ENCODE measurements at regions not wholly inside any gene's neighbourhood (a gene's known extent, or its start where the extent isn't known, plus 50 kb on each side); places are given as distances from the start of the nearest gene placed in this dataset.

DNA sequence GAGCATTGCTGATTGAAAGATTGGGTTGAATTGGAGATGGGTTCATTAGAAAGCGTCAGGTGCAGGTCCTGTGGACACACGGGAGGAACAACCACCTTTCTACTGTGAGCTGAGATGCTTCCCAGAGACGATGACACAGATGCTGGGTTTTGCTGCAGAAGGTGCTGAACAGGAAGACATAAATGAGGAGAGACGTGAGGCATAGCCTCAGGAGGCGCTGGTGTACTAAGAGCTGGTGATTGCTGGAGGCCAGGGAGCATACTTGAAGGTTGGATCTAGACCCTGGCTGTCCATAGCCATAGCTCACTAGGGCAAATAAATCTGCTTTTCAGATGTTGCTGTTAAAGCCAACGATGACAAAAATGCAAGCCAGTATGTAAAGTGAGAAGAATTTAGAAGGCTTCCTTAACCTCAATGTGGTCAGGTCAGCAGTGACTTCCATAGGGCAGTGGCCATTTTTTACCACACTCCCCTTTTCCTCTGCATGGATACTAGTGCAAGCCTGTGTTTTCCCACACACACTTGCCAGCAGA is 153.7 kb downstream of the SOX11 start:
- no peak for DNase-seq

DNA sequence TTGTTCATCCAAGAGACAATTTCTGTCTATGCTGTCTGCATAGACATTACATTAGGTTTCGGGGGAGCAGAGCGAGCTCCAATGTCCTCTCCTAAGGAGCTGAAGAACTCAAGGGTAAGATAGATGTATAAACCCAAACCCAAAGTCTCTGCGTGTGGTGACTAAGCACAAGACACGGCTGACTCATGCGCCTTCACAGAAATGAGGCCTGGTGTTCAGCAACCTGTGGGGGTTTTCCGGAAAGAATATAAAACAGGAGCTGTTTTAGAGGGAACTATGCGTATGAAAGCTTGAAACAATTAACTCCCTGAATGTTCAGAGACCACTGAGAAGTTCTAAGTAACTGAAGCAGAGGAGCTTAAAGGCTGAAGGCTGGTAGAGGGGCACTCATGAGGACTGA is 154.7 kb downstream of the SOX11 start:
- DNase-seq, result no peak

DNA sequence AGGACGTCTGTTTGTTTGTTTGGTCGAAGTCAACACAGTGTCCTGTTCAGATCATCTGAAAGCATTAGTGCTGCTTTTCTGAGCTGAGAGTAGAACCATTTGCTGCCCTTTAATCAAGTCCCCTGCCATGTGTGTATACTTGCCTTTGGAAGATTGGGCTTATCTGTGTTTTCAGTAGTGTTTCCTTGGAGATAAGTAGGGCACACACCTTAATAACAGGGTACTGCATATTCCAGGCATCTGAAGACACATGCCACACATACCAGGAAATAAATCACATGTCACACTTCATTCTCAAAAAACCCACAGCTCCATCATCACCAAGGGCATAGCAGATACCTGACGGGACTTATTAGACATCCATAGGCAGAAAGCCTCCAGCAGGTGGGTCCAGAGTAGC is 157.4 kb downstream of the SOX11 start:
- no peak for DNase-seq

DNA sequence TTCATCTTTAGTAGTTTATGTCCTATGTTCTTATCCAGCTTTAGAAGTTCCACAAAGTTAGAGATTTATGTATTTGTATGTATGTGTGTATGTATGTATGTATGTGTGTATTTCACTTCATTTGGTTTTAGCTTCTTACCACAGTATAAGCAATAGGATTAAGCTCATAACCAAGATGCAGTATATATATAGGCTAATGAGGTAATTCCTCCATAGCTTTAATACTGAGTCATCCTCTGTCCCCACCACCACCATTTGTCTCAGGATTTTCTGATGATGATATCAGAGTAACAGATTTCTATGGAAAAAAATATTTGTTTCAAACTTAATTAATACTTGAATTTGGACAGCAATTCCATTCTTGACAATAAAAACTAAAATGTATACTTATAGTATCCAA is 159.2 kb downstream of the SOX11 start:
- no peak for DNase-seq

DNA sequence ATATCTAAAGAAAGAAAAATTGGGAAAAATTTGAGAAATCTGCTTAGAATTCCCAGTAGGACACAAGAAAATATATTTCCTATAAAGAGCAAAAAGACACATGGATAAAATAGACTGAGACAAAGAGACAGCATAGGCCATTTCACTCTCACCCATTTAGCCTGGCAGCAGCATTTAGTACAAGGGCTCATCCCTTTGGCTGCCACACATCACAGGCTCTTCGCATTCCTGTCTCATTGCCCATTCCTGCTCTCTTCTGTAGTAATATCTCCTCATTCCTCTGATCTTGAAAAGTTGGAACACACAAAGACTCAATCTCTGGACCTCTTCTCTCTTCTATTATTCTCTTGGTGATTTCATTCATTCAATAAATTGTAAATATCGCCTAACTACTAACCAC is 162.6 kb downstream of the SOX11 start:
- no peak for DNase-seq

DNA sequence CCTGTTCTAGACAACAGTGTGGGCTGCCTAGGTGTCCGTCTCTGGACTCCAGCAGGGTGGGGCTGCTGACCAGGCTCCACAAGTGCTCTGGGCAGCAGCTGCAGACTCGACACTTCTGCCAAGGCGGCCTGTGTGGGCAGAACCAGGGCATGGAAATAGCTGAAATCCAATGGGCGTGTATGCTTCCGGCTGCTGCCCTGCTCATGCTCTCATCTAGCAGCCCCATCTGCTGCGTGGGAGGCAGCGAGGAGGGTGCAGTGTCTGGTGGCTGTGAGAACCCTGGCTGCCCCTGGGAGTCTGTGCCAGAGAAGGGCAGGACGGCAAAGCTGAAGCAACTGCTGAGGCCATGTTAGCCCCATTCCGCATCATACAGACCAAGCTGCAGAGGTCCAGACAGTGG is 174.9 kb downstream of the SOX11 start:
- no peak for DNase-seq

DNA sequence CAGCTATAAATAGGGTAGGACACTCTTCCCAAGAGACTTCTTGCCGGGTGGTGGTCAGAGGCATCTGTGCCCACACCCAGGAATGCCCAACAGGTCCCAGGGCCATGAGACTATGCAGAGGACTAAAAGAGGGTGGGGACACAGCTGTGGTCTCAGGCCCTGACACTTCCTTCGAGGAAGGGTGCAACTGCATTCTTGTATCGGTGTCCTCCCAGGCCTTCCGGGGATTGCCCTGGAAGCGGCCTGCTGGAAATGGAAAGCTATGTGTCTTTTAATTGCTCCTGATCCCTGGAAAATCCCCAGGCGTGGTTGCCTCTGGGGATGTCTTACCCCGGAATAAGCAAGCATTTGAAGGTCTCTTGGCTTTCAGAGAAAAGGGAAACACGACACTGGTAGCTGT is 176.7 kb downstream of the SOX11 start:
- no peak for DNase-seq

DNA sequence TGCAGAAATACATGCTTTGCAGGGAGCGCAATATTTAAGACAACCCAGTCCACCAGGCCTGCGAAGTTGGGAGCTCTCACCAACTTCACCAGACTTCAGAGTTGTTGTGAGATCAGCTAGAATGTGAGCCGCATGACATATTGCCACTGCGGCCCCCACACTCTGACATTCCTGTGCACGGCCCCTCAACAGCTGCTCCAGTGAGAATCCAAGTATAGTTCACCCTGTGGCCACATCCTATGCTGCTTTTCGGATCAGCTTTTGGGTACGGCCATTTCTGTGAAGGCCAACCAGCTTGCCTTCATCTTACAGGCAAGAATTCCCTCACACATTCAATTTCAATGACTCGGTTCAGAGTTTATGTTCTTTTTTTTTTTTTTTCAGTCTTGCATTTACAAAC is 177.8 kb downstream of the SOX11 start:
- DNase-seq, result no peak

DNA sequence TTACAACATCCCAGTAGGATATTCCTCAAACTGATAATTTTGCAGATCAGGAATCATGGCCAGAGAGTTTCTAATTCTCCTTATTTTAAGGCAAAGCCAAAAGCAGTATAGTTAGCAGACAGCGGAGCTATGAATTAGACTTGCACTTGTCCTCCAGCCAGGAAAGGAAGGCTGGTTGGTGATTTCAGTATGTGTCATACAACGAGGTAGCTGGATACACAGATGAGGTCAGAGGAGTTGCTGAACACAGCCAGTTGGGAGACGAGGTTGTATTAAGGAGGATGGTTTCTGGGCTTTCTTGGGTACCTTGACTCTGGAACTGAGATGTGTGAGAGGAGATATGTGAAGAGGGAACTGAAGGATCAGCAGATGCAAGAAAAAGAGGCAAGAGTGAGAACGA is 185.2 kb downstream of the SOX11 start:
- no peak for DNase-seq

DNA sequence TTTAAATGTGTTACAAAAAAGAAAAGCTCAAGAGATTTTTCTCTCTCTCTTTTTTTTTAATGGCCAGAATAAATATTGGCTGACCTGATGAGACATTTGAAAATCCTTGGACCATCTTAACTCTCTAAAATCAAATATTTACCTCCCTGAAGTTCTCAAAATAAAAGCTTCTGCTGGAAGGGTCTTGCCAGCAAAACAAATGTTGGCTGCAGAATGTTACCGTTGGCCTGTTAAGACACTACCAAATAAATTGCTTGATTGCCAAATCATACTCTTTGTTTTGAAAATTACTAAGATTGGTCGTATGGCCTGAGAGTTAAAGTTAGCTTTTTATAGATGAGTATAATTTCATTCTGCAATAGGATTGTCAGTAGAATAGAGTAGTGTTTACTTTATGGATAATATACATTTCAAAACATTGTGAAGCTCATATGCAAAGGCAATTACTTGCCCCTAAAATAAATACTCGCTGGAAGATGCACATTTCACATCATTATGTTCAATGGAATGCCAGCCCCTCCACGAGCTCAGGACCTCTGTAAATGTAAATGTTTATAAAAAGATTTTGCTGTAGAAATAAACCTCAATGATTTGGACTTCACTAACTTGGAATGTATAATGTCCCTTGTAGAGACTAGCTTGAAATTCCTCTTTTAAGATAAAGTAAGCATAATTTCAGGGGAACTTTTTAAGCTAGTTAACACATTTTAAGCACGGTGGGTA is 193.4 kb downstream of the SOX11 start:
- DNase-seq, result no peak

DNA sequence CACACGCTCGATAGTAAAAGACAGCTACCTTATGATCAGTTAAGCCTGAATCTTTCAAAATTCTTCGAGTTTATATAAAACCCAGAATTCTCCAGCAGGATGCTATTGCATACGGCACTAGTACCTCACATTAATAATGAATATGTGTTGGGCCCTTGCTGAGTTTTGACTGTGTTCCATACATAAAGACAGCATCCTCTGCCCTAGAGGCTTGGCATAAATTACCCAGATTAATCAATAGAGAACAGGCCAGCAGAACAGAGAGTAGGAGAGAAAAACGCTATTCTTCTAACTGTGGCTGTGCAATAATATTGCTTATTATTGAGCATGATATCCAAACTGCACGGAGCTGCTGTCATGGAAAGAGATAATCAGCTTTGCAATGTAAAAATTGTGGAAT is 194.3 kb downstream of the SOX11 start:
- DNase-seq, result no peak

DNA sequence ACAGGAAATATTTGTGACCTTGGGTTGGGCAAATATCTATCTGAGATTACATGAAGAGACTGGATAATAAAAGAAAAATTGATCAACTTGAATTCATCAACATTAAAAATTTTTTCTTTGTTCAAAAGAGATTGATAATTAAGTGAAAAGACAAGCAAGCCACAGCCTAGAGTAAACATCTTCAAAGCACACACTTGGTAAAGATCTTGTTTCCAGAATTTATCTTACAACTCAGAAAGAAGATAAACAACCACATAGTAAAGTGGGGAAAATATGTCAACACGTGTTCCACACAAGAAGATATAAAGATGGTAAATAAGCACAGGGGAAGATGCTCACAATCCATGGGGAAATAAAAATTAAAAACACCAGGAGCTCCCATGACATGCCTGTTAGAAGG is 195.9 kb downstream of the SOX11 start:
- DNase-seq, result no peak

DNA sequence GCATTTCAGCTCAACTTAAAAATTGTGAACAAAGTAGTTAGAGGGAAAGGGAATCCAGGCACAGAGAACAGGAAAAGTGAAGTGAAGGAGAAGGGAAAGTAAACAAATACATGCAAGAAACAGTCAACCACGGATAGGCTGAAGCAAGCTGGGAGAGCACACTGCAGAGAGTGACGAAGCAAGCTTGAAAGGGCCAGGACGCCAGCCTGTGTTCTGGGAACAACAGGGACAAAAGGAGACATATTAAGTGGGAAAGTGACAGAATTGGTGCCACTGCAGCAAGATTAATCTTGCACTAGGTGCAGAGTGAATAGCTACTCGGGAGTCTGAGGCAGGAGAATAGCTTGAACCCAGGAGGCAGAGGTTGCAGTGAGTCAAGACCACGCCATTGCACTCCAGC is 197.3 kb downstream of the SOX11 start:
- DNase-seq, result no peak

DNA sequence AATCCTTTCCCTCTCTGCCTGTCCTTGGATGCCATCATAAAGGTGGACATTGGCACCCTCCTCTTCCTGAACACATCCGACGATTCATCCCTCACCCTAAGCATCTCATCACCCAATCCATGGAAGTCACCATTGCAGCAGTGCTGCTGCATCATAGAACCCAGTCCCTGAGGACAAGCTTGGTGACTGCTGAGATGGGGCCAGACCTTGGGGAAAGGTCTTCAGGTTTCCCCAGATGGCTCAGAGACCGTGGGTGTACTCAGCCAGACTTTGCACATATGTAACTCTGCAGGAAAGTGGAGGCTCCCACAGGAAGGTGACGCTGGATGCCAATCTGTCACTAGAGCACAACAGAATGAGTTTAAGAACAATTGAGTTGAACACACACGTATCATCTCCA is 202.2 kb downstream of the SOX11 start:
- no peak for DNase-seq

DNA sequence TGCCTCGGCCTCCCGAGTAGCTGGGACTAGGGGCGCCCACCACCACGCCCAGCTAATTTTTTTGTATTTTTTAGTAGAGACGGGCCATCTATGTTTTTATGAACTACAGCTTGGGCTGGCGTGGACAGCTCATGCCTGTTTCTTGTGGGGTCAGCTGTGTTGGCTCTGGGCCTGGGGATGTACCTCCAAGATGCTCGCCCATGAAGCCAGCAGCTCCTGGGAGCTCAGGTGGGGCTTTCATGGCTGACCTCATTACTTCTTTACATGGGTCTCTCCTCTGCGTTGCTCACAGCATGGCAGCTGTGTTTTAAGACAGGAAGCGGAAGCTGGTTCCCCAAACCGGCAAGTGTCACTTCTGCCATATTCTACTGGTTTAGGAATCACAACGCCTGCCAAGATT is 203.1 kb downstream of the SOX11 start:
- DNase-seq, result no peak

DNA sequence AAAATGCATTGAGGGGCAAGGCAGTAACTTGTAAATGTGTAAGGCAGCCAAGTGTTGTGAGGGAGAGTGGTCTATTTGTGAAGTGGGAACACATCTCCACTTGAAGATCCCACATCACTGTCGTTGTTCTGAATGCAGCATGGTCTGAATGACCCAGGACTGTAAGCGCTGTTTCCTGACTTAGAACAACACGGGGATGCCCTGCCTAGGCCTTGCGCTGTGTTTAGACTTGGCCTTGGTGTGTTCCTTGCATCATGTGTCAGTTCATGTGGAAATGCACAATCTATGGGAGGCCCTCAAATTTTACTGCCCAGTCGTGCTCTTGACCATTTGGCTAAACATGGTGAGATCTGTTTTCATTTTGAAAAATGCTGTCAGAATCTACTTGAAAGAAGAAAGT is 205.1 kb downstream of the SOX11 start:
- DNase-seq, result no peak

DNA sequence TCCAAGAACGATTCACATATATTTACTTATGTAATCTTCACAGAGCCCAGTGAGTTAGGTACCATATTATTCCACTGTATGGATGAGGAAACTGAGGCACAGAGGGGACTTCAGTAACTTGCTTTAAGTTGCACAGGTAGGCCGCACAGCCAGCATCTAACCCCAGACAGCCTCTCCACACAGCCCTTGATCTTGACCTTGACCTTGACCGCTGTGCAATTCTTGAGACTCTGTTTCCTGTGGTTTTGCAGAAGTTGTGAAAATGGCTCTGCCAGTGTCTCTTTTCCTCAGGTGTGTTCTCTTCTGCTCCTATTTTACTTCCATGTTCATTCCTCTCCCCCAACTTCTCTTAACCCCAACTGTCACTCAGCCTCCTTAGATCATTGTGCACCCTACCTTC is 206.5 kb downstream of the SOX11 start:
- DNase-seq, result no peak

DNA sequence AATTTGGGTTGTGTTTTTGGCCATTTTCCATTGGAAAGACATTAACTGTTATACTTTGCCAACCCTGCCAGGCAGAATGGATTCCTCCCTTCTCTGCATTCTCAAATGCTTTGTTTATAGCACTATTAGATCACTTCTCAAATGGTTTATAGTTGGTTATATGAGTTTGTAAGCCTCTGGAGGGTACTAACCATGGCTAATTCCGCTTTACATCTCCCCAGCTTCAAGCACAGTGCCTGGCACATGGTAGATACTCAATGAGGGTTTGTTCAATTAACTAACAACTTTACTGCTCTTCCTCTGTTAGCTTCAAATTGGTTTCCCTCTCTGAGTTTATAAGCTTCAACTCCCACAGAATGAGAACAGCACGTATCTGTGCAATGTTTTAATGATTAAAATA is 213.5 kb downstream of the SOX11 start:
- DNase-seq, result no peak

DNA sequence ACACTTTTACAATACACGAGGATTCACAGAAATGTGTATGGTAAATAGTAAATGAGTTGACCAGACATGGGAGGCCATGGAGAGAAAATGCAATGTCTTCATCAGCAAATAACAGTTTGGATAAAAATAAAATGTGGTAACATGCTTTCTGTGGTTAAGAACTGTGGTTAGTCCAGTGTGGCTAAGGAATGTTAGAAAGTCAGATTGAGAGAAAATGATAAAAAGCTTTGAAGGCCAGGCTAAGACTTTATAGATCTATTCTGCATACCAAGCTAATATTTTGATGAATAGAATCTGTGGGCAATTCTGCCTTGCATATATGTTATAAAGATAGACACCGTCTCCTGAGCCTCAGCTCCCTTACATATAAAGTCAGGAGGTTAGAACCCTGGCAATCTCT is 215.9 kb downstream of the SOX11 start:
- no peak for DNase-seq

DNA sequence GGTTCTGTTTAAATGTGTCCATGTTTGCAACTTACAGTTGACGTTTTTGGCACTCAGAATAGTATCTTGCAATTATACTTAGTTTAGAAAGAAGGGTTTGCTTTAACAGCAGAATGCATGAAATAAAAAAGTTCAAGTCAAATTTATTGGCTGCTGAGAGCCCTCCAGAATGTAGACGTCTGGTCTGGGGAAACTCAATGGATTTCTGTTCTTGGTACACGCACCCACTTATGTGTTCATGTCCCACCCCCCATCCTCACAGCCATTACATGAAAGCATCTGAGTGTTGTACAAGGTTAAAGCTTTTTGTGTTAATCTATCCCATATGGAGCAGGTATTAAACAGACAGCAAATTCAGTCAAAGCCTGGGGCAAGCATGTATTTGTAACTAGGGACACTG is 219.5 kb downstream of the SOX11 start:
- DNase-seq, result no peak

DNA sequence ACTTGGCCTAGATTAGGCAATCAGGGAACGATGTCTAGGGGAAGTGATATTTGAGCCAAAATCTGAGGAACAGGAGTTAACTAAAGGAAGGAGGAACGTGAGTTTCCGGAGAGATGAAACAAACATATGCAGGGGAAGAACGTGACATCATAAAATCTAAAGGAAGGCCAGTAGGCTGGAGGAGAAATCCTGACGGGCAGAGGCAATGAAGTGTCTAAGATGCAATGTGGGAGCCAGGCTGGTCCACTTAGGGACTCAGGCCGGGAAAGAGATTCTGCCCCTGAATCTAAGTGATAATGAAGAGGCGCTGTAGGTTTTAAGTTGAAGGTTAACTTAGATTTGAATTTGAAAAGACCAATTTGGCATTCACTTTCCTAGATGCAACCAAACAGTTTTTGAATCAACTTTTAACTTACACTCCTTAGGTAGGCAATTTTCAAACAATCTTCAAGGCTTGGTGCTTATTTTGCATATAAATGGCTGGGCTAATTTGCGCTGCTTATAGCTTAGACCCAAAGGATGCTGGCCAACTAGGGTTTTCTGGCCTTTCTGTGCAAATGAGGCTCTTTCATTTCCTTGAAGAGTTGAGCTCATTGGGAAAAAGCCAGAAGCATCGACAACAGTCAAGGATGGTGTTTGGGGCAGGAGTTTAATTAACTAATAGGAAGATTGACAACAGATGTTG is 221.7 kb downstream of the SOX11 start:
- no peak for DNase-seq

DNA sequence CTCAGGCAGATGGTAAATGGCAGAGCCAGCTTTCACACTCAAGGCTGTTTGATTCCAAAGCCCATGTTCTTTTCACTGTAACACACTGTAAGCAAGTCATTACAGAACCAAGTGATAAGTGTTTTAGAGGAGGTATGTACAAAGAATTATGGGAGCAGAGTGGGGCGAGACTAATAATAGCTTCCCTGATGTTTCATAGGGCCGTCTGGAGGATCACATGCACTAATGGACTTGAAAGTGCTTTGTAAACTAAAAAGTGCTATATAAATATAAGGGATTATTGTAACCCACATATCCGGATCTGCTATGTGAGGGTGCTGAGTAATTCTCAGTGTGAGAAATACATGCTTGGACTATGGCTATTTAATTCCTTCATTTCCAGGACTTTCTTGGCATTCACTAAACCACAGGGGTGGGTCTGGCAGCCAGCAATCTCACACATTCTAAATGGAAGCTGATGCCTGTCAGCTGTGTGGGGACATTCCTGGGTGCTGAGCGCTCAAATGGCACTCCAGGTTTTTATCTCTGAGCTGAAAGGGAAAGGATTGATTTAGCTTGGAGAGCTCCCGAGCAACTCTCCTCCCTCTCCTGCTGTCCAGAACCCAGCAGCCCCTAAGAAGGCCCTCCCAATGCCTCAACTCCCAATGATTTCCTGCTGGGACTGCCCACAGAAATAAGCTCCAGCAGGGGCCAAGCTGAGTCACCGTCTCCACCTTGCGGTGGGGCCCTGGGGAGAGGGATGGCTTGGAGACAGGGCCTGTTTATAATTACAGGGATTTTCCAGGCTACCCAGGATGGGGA is 222.8 kb downstream of the SOX11 start:
- peak in 1 of 2 experiments; percentile 25 for DNase-seq

DNA sequence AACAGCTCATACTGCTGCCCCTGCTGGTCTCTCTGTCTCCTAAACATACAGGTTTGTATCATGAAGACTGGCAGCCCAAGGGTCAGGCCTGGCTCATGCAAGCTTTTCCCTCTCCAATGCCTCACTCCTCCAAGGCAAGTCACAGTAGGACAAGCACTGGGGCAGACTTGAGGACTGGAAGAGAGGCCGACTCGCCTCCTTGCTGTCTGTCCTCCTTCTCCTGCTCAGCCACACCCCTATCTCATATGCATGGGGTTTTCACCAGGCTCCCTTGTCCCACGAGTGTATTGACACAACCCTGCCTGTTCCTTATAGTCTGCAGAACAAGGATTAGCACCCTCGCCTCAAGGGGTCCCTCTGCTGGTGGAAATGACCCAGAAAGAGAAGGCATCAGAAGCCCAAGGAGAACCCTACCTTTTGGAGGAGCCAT is 223.7 kb downstream of the SOX11 start:
- DNase-seq, result peak; percentile 28 to 68

All from NCI-H2081 (cell line).